Vagina (tissue), 2 donors: ENCODE measurements at regions not wholly inside any gene's neighbourhood (a gene's known extent, or its start where the extent isn't known, plus 50 kb on each side); places are given as distances from the start of the nearest gene placed in this dataset.

Source experiments
- POLR2A ChIP-seq, 2 donors: fragments of 450-650 bp; IDR thresholded peaks; one replicate each; pipeline ENCODE4 v1.6.1; 2017; ENCODE audit warnings: antibody characterized with exemption in 2 of 2, mild to moderate bottlenecking in 2 of 2, moderate library complexity in 2 of 2
- TF ChIP-seq, protein P1 (sequence below), 3 experiments: fragments of 450-650 bp in 2 of 3; fragments of 200-600 bp in 1 of 3; sonication (generic) in 1 of 3; IDR thresholded peaks; one replicate each; pipeline ENCODE4 v1.5.1; 2017 to 2019; ENCODE audit warnings: antibody characterized with exemption in 3 of 3, mild to moderate bottlenecking in 2 of 3, moderate library complexity in 2 of 3

- TF ChIP-seq, protein P1, sequence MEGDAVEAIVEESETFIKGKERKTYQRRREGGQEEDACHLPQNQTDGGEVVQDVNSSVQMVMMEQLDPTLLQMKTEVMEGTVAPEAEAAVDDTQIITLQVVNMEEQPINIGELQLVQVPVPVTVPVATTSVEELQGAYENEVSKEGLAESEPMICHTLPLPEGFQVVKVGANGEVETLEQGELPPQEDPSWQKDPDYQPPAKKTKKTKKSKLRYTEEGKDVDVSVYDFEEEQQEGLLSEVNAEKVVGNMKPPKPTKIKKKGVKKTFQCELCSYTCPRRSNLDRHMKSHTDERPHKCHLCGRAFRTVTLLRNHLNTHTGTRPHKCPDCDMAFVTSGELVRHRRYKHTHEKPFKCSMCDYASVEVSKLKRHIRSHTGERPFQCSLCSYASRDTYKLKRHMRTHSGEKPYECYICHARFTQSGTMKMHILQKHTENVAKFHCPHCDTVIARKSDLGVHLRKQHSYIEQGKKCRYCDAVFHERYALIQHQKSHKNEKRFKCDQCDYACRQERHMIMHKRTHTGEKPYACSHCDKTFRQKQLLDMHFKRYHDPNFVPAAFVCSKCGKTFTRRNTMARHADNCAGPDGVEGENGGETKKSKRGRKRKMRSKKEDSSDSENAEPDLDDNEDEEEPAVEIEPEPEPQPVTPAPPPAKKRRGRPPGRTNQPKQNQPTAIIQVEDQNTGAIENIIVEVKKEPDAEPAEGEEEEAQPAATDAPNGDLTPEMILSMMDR (IDR thresholded peaks at IDR 0.05), result no peak
- TF ChIP-seq POLR2A (IDR thresholded peaks at IDR 0.05), result no peak
Observed at GRCh38 chr3:11739706-11740105, 96.0 kb upstream of the VGLL4 start.
